Epidermal melanocyte (primary cell): ENCODE measurements at regions not wholly inside any gene's neighbourhood (a gene's known extent, or its start where the extent isn't known, plus 50 kb on each side); places are given as distances from the start of the nearest gene placed in this dataset.

Experiments
- DNase-seq: peaks from one replicate; pipeline ENCODE4 v3.0.0; 2011; ENCODE audit warnings: low spot score; ENCODE audit not compliant: insufficient read length

DNA sequence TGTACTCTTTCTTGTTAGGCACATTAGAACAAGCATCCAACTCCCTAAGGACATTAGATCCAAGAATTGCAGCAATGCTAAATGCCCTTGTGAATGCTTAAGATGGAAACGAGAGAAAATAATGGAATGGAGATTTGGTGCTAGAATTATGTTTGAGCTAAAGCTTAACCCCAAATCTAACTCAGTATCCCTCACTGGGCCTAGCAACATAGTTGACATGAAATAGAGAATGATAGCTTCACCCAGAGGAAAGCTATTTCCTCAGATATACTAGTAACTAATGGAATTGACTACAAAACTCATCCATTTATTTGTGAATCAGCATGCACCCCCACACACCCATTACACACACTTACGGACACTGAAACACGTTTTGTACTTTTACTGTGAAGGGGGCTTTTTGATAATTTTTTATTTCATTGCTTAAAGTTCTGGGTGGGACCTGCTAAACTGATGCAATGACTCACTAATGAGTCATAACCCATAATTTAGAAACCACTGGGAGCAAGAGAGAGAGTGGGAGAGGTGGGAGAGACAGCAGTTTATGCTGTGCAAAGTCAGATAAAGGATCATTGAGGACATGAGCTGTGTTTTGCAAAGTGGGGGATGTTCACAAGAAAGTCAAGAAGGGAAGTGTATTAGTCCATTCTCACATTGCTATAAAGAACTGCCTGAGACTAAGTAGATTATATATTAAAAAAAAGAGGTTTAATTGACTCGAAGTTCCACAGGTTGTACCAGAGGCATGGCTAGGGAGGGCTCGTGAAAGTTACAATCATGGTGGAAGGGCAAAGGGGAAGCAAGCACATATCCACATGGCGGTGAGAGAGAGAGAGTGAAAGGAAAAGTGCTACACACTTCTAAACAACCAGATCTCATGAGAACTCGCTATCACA, 382.7 kb downstream of the SFMBT2 start:
- DNase-seq, result no peak

GRCh38 chr10:7027237-7027912, 383.5 kb downstream of the SFMBT2 start:
- no peak for DNase-seq

- DNase-seq, result no peak
Observed at GRCh38 chr10:7026818-7027217, 384.0 kb downstream of the SFMBT2 start.

GRCh38 chr10:7025296-7025695, 385.5 kb downstream of the SFMBT2 start:
- no peak for DNase-seq

DNA sequence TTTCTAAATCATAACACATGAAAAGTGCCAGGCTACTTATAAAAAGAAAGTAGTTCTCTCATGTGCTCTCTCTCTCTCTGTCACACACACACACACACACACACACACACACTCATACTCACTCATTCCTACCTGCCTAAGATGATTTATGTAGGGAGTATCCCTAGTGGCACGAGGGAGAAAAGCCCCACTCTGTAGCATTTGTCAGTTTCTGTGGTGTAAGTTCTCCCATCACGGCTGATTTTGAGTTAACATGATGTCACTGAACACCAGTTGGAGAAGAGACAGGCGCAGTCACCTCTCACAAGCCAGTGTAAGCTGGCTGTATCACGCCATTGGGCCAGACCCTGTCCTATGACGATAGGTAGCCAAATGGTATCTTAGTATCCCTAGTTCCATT, 395.4 kb downstream of the SFMBT2 start:
- DNase-seq, result no peak

DNA sequence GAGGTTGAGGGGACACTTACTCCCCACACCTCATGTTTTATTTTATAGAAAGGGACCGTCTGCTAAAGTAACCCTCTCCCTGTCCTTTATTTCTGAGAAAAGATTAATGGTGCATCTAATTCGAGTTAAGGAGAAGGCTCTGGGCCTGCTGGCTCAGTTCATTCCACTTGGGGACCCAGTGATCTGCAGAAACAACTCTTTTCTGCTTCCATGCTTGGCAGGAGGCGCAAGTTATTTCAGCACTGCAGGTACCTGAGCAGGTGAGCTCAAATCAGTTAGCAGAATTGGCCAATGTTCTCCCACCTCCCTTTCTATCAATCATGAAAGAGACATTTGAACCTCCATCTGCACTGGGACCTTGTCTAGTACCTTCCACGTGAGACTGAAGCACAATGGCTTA, 396.1 kb downstream of the SFMBT2 start:
- DNase-seq, result no peak

- no peak for DNase-seq
Observed at GRCh38 chr10:7011994-7012393, 398.8 kb downstream of the SFMBT2 start.

DNA sequence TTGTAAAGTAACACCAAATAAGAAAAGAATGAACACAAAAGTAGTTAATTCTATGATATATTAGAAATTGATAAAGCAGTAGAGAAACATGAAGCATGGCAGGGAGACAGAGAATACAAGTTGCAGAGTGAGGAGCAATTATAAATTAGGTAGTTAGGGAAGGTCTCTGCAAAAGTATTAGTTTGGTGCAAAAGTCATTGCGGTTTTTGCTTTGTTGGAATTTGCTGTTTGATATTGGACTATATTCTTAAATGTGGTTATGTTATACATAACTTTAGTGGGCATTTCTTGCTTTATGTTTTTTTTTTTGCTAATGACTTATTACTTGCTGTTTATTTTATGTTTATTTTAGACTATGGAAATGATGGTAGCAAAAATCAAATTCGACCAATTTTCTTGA, 402.2 kb downstream of the SFMBT2 start:
- DNase-seq, result no peak

- DNase-seq, result no peak
Observed at GRCh38 chr10:7007600-7008190, 403.1 kb downstream of the SFMBT2 start.

DNA sequence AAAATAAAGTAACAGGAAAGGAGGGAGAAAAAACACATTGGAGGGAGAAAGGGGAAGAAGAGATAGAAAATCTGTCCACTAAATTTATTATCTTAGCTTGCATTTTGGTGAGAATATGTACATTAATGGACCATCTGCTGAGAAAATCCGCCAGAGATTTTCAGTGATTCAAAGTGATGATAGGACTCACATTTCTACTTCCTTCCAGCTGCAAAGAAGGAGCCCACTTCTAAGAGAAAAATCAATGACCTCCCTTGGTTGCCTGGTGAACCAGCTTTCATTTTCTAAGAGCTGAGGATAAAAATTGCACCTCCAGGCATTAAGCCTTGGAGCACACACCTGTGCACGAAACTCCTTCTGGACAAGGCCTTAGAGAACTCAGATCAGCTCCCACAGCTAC, 404.3 kb downstream of the SFMBT2 start:
- no peak for DNase-seq

DNA sequence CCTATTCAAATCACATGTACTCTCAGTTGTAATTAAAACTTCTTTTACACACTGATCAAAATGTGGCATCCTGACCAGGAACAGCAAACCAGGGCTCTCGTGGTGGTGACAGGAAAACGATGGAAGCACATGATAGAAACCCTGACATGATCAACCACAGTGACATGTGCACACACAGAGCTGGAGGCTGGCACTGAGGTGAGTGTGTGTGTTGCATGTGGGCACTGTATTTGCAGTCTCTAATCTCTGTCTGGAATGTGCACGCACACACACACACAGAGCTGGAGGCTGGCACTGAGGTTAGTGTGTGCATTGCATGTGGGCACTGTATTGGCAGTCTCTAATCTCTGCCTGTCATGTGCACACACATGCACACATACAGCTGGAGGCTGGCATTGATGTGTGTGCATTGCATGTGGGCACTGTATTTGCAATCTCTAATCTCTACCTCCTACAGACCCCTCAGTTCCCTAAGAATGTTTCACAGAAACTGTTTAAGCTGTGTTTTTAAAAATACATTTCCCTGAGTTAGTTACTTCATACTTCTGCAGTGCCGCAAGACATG, 406.9 kb downstream of the SFMBT2 start:
- DNase-seq, result no peak

GRCh38 chr10:7000061-7000460, 410.8 kb downstream of the SFMBT2 start:
- no peak for DNase-seq

GRCh38 chr10:6999232-6999925, 411.5 kb downstream of the SFMBT2 start:
- DNase-seq, result no peak

DNA sequence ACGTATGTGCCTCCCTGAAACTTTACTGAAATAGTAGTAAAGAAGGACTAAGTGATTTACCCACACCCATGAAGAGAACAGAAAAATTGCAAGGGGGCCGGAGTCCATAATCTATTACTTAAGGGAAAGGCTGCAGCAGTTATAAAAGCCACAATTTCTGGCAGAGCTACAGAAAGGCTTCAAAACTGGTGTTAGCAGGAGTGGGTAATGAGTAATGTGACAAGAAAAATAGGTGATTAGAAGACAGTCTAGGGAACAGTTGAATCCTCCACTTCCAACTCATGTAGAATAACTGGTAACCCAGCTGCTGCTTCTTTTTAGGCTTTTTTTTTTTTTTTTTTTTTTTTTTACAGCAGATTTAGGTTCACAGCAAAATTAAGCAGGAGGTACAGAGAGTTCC, 413.3 kb downstream of the SFMBT2 start:
- DNase-seq, result no peak

DNA sequence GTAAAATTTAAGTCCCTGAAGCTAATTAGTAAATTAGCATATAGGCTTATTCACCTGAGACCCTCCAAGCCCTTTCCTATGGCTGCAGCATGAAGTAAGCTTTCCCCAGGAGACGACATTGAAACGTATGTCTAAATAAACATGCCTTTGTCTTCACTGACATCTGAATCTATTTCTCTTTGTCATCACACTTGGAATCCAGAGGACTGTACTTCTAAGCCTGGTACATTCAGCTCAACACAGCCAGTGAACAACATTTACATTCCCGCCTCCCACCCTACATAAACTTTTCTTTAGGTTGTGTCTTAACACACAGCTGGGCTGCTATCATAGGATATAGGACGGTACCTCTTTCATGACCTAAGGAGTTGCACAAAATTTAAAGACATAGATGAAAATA, 414.4 kb downstream of the SFMBT2 start:
- DNase-seq, result no peak

GRCh38 chr10:6995831-6996230, 415.0 kb downstream of the SFMBT2 start:
- DNase-seq, result no peak

DNA sequence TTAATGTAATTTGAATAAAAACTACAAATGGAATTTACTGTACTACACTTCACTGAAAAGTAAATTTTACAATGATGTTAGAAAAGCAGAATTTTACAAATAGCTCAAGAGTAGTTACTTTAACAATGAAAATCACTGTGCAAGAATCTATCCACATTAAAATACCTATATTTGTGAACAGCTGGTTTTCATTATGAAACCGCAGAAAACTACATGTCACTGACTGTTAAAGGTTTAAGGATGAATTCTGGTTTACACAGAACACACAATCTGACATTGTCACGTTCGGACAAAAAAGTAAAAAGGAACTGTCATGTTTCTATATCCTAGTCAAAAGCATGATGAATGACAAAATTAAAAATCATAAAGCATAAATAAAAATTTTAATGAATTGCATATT, 415.3 kb upstream of the PRKCQ start:
- peak; percentile 28 for DNase-seq

GRCh38 chr10:6990891-6991290, 410.8 kb upstream of the PRKCQ start:
- no peak for DNase-seq

- no peak for DNase-seq
Observed at GRCh38 chr10:6988654-6989053, 408.6 kb upstream of the PRKCQ start.

DNA sequence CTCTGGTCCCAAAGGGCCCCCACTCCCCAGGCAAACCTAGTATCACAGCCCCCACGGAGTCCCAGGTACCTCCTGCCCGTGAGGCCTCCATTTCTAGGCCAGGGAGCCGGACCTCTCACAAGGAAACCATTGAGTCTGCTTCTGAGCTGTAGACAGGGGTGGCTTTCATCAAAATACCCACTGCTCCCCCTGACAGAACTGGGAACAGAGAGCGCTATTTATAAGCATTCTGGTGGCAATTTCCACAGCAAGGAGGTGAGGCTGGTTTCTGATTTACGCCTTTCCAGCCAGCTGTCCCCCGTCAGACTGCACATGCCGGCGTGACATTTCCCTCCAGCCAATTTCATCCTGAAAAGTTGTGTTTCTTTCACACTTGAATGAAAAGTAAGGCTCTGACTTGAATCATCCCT, 407.5 kb upstream of the PRKCQ start:
- peak; percentile 70 for DNase-seq

GRCh38 chr10:6986927-6987326, 406.9 kb upstream of the PRKCQ start:
- no peak for DNase-seq

GRCh38 chr10:6985644-6986043, 405.6 kb upstream of the PRKCQ start:
- DNase-seq, result no peak
